GM12878 (cell line): ENCODE measurements at regions not wholly inside any gene's neighbourhood (a gene's known extent, or its start where the extent isn't known, plus 50 kb on each side); places are given as distances from the start of the nearest gene placed in this dataset.

ENCODE experiments used
- ATAC-seq: fragments of 200-7000 bp; cut with Tn5 transposase; 3 replicates; pipeline ENCODE4 v1.9.1; 2020; ENCODE audit warnings: mild to moderate bottlenecking, moderate library complexity
- BruUV-seq: library from RNA; stranded (reverse); fragments of 400-500 nt; replicated peaks from 2 replicates; lab custom pipeline; 2021; lab: Mats Ljungman, UMichigan
- CTCF ChIA-PET: fragments of 300-600 bp; sonication (Branson Sonifier 250); formaldehyde crosslinking; extraction: SDS; loops from one replicate; lab custom pipeline; 2021; ENCODE audit warnings: inconsistent platforms; lab: Yijun Ruan, JAX
- POLR2A ChIA-PET: fragments of 350-600 bp; formaldehyde crosslinking; extraction: SDS; loops from one replicate; lab custom pipeline; 2021; ENCODE audit warnings: inconsistent platforms; lab: Charles Lee
- RAD21 ChIA-PET: fragments of 300-600 bp; sonication (Branson Sonifier 250); formaldehyde crosslinking; loops from one replicate; lab custom pipeline; 2023; ENCODE audit warnings: antibody characterized with exemption; ENCODE audit not compliant: unreplicated experiment; lab: Charles Lee
- SMC1A ChIA-PET: fragments of 300-600 bp; sonication (Branson Sonifier 250); formaldehyde crosslinking; loops from one replicate; lab custom pipeline; 2023; ENCODE audit not compliant: unreplicated experiment, uncharacterized antibody; lab: Charles Lee
- DNase-seq: peaks from one replicate; pipeline ENCODE4 v3.0.0-alpha.2; 2011; ENCODE audit warnings: low read depth, low spot score
- FAIRE-seq: peaks from 3 replicates; lab custom pipeline; 2011; peaks lifted over from hg19 to GRCh38; lab: Jason Lieb, UNC
- H2AFZ ChIP-seq: 2 replicates; pipeline ENCODE4 v1.6.0; 2011; ENCODE audit warnings: low read depth, low read length, control low read depth; ENCODE audit not compliant: control insufficient read depth
- H3K27ac ChIP-seq: 2 replicates; pipeline ENCODE4 v1.5.1; 2011; ENCODE audit warnings: control low read depth; ENCODE audit not compliant: control insufficient read depth, insufficient read depth
- H3K27me3 ChIP-seq, 2 experiments: replicated peaks in 1 of 2; 2 replicates each; pipeline versions ENCODE4 v1.6.0 to v1.6.1; 2011; ENCODE audit warnings: low read length in 1 of 2; ENCODE audit not compliant: control insufficient read depth in 2 of 2, insufficient read depth in 2 of 2
- H3K36me3 ChIP-seq, 2 experiments: 2 replicates each; pipeline ENCODE4 v1.5.1; 2011; ENCODE audit warnings: low read length in 1 of 2; ENCODE audit not compliant: control insufficient read depth in 2 of 2, insufficient read depth in 2 of 2
- H3K4me1 ChIP-seq: 2 replicates; pipeline ENCODE4 v1.6.1; 2011; ENCODE audit warnings: mild to moderate bottlenecking, low read length, moderate library complexity, mixed read lengths; ENCODE audit not compliant: control insufficient read depth, insufficient read depth
- H3K4me2 ChIP-seq: 2 replicates; pipeline ENCODE4 v1.6.0; 2011; ENCODE audit warnings: control low read depth; ENCODE audit not compliant: control insufficient read depth, insufficient read depth
- H3K4me3 ChIP-seq: fragments of 200-600 bp; sonication (generic); 2 replicates; pipeline ENCODE4 v1.5.1; 2016
- H3K79me2 ChIP-seq: 2 replicates; pipeline ENCODE4 v1.6.0; 2011; ENCODE audit warnings: low read length; ENCODE audit not compliant: control insufficient read depth, insufficient read depth
- H3K9ac ChIP-seq: 2 replicates; pipeline ENCODE4 v1.8.0; 2011; ENCODE audit warnings: low read length, control low read depth, mixed read lengths; ENCODE audit not compliant: control insufficient read depth, insufficient read depth
- H3K9me3 ChIP-seq: replicated peaks from 3 replicates; pipeline ENCODE4 v1.5.1; 2011; ENCODE audit warnings: mild to moderate bottlenecking, low read length; ENCODE audit not compliant: control insufficient read depth, insufficient read depth
- H4K20me1 ChIP-seq: 2 replicates; pipeline ENCODE4 v1.6.0; 2011; ENCODE audit not compliant: control insufficient read depth, insufficient read depth
- ATF7 ChIP-seq: fragments of 450-650 bp; IDR thresholded peaks from 2 replicates; pipeline ENCODE4 v1.6.1; 2016; ENCODE audit warnings: low read depth, mild to moderate bottlenecking
- ESRRA ChIP-seq: IDR thresholded peaks from 2 replicates; pipeline ENCODE4 v1.6.1; 2012; ENCODE audit warnings: mild to moderate bottlenecking, low read length, improper control_type of control experiment
- FOS ChIP-seq: IDR thresholded peaks from 3 replicates; pipeline ENCODE4 v1.6.1; 2011; ENCODE audit warnings: borderline replicate concordance; ENCODE audit not compliant: insufficient read length; ENCODE audit errors: extremely low read depth
- GABPA ChIP-seq: IDR thresholded peaks from 2 replicates; pipeline ENCODE4 v1.6.1; 2014; ENCODE audit warnings: antibody characterized with exemption, low read depth, mild to moderate bottlenecking, inconsistent platforms
- MTA2 ChIP-seq: fragments of 450-650 bp; IDR thresholded peaks from 2 replicates; pipeline ENCODE4 v1.6.1; 2016; ENCODE audit warnings: low read depth, mild to moderate bottlenecking, moderate library complexity
- NRF1 ChIP-seq: conservative IDR thresholded peaks from 2 replicates; pipeline ENCODE4 v1.6.1; 2011; ENCODE audit warnings: mild to moderate bottlenecking, low read depth, low read length, improper control_type of control experiment
- PAX5 ChIP-seq: IDR thresholded peaks from 2 replicates; pipeline ENCODE4 v1.6.1; 2011; ENCODE audit warnings: low read depth, low read length, borderline replicate concordance
- RELA ChIP-seq: fragments of 450-650 bp; IDR thresholded peaks from 2 replicates; pipeline ENCODE4 v1.8.0; 2014; ENCODE audit warnings: borderline replicate concordance; ENCODE audit not compliant: partially characterized antibody
- SMAD1 ChIP-seq: fragments of 450-650 bp; IDR thresholded peaks from 2 replicates; pipeline ENCODE4 v1.6.1; 2018; ENCODE audit warnings: mild to moderate bottlenecking, low read depth; ENCODE audit not compliant: partially characterized antibody
- TAF1 ChIP-seq: IDR thresholded peaks from 2 replicates; pipeline ENCODE4 v1.6.1; 2011; ENCODE audit warnings: mild to moderate bottlenecking, low read depth, low read length, borderline replicate concordance
- ZBTB11 ChIP-seq: fragments of 450-650 bp; formaldehyde crosslinking; IDR thresholded peaks from 2 replicates; pipeline ENCODE4 v1.5.0; 2022; ENCODE audit warnings: mild to moderate bottlenecking, missing genetic modification characterization
- ZBTB33 ChIP-seq: fragments of 450-650 bp; IDR thresholded peaks from 2 replicates; pipeline ENCODE4 v1.6.1; 2017; ENCODE audit warnings: mild to moderate bottlenecking
- ZNF622 ChIP-seq: fragments of 450-650 bp; IDR thresholded peaks from 2 replicates; pipeline ENCODE4 v1.6.1; 2017; ENCODE audit warnings: mild to moderate bottlenecking, inconsistent platforms
- WGBS: methylation state at CpG from one replicate; pipeline ENCODE4 v1.1.6; 2016; ENCODE audit warnings: low lambda C conversion rate; ENCODE audit not compliant: insufficient replicate concordance, insufficient coverage; ENCODE audit errors: missing lambda C conversion rate; 5-methylcytosine and 5-hydroxymethylcytosine counted together
- in situ Hi-C: fragments of 300-500 bp; cut with MboI; formaldehyde crosslinking; loops from 9 replicates; pipeline ENCODE4 v1.14.3; 2018; ENCODE audit warnings: mixed read lengths
- intact Hi-C: fragments of 100-400 bp; cut with micrococcal nuclease; formaldehyde crosslinking; loops from one replicate; pipeline ENCODE4 v1.14.2; 2022; ENCODE audit not compliant: unreplicated experiment
- TF ChIP-seq, protein P1 (sequence below): IDR thresholded peaks from 2 replicates; pipeline ENCODE4 v1.6.1; 2011; ENCODE audit warnings: borderline replicate concordance, low read depth, mild to moderate bottlenecking, moderate library complexity, low read length; ENCODE audit not compliant: insufficient read depth, poor library complexity, severe bottlenecking
- TF ChIP-seq, protein P2 (sequence below): fragments of 450-650 bp; IDR thresholded peaks from 2 replicates; pipeline ENCODE4 v1.6.1; 2017; ENCODE audit warnings: mild to moderate bottlenecking, moderate library complexity

- no peak for FAIRE-seq
- no peak overlapping the region for H3K4me2 ChIP-seq
- H3K36me3 ChIP-seq: no peaks in the 10 kb centered on the region
- H2AFZ ChIP-seq: no peak overlapping the region
- POLR2A ChIA-PET: no interaction called here
- H3K27ac ChIP-seq: no peak overlapping the region
- RAD21 ChIA-PET: no interaction called here
- intact Hi-C loops: no loop called here
- no peak for ATAC-seq
- H3K4me3 ChIP-seq: no peak overlapping the region
- CTCF ChIA-PET: interaction anchor here (1.0 kb wide), 1 partner anchor 9 kb away, joined by 4 read pairs; no protein-coding TSS in a partner anchor
- no peaks in the 10 kb centered on the region for H4K20me1 ChIP-seq
- no peaks in the 10 kb centered on the region for H3K4me1 ChIP-seq
- BruUV-seq: no TSS peak
- WGBS: 78% methylated on average over 1 of the region's 1 CpG
- in situ Hi-C loops: no loop called here
- SMC1A ChIA-PET: no interaction called here
- DNase-seq: no peak
- no peaks in the 10 kb centered on the region for H3K79me2 ChIP-seq
- no peak overlapping the region for H3K9ac ChIP-seq
- H3K27me3 ChIP-seq: no peaks in the 10 kb centered on the region
- no peaks in the 10 kb centered on the region for H3K9me3 ChIP-seq
- TF ChIP-seq, protein P1, sequence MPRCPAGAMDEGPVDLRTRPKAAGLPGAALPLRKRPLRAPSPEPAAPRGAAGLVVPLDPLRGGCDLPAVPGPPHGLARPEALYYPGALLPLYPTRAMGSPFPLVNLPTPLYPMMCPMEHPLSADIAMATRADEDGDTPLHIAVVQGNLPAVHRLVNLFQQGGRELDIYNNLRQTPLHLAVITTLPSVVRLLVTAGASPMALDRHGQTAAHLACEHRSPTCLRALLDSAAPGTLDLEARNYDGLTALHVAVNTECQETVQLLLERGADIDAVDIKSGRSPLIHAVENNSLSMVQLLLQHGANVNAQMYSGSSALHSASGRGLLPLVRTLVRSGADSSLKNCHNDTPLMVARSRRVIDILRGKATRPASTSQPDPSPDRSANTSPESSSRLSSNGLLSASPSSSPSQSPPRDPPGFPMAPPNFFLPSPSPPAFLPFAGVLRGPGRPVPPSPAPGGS: no peak
- TF ChIP-seq GABPA: no peak
- TF ChIP-seq MTA2: no peak
- no peak for TF ChIP-seq PAX5
- no peak for TF ChIP-seq SMAD1
- TF ChIP-seq RELA: no peak
- no peak for TF ChIP-seq ESRRA
- TF ChIP-seq, protein P2, sequence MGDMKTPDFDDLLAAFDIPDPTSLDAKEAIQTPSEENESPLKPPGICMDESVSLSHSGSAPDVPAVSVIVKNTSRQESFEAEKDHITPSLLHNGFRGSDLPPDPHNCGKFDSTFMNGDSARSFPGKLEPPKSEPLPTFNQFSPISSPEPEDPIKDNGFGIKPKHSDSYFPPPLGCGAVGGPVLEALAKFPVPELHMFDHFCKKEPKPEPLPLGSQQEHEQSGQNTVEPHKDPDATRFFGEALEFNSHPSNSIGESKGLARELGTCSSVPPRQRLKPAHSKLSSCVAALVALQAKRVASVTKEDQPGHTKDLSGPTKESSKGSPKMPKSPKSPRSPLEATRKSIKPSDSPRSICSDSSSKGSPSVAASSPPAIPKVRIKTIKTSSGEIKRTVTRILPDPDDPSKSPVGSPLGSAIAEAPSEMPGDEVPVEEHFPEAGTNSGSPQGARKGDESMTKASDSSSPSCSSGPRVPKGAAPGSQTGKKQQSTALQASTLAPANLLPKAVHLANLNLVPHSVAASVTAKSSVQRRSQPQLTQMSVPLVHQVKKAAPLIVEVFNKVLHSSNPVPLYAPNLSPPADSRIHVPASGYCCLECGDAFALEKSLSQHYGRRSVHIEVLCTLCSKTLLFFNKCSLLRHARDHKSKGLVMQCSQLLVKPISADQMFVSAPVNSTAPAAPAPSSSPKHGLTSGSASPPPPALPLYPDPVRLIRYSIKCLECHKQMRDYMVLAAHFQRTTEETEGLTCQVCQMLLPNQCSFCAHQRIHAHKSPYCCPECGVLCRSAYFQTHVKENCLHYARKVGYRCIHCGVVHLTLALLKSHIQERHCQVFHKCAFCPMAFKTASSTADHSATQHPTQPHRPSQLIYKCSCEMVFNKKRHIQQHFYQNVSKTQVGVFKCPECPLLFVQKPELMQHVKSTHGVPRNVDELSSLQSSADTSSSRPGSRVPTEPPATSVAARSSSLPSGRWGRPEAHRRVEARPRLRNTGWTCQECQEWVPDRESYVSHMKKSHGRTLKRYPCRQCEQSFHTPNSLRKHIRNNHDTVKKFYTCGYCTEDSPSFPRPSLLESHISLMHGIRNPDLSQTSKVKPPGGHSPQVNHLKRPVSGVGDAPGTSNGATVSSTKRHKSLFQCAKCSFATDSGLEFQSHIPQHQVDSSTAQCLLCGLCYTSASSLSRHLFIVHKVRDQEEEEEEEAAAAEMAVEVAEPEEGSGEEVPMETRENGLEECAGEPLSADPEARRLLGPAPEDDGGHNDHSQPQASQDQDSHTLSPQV: no peak
- no peak for TF ChIP-seq ATF7
- no peak for TF ChIP-seq TAF1
- TF ChIP-seq NRF1: no peak
- no peak for TF ChIP-seq FOS
- no peak for TF ChIP-seq ZBTB33
- no peak for TF ChIP-seq ZBTB11 (CRISPR knock-in tag)
- TF ChIP-seq ZNF622: no peak
Observed at GRCh38 chr4:12861422-12861821, 622.7 kb downstream of the RAB28 start.
